ENCODE measurements at regions not wholly inside any gene's neighbourhood (a gene's known extent, or its start where the extent isn't known, plus 50 kb on each side); places are given as distances from the start of the nearest gene placed in this dataset. TPM values are rescaled to one million over a fixed set of nuclear protein-coding genes. Genes with fewer than 3 reads are reported as not detected.

DNA sequence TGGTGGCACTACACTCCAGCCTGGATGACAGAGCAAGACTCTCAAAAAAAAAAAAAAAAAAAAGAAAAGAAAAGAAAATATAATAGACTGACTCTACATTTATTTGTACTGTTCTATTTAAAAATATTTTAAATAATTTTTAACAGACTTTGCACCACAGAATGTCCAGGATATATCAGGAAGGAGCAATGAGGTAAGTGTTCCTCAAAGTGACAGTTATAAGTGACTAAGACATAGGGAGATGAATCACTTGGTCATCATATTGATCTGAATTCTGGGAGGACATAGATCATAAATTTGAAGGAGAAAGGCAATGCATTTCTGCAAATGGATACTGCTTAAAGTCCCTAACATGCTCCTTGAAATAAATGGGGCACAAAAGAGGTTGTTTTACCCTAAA is 221.5 kb downstream of the KCNC2 start:
- TF ChIP-seq, protein P1, sequence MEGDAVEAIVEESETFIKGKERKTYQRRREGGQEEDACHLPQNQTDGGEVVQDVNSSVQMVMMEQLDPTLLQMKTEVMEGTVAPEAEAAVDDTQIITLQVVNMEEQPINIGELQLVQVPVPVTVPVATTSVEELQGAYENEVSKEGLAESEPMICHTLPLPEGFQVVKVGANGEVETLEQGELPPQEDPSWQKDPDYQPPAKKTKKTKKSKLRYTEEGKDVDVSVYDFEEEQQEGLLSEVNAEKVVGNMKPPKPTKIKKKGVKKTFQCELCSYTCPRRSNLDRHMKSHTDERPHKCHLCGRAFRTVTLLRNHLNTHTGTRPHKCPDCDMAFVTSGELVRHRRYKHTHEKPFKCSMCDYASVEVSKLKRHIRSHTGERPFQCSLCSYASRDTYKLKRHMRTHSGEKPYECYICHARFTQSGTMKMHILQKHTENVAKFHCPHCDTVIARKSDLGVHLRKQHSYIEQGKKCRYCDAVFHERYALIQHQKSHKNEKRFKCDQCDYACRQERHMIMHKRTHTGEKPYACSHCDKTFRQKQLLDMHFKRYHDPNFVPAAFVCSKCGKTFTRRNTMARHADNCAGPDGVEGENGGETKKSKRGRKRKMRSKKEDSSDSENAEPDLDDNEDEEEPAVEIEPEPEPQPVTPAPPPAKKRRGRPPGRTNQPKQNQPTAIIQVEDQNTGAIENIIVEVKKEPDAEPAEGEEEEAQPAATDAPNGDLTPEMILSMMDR (IDR thresholded peaks at IDR 0.05; ENCODE audit: insufficient read depth, low read depth, low read length), result no peak
- ChIA-PET POLR2A (no interaction called here), CTCF (no interaction called here)
- no peaks in the 10 kb centered on the region for H3K36me3 ChIP-seq (ENCODE audit: control insufficient read depth, insufficient read depth, low read length)
- no peak for DNase-seq (ENCODE audit: low read depth)
- H3K27me3 ChIP-seq (ENCODE audit: control insufficient read depth, insufficient read depth, low read length), result no peaks in the 10 kb centered on the region
- no peak overlapping the region for H3K4me3 ChIP-seq (ENCODE audit: low read depth, low read length)

Small RNAs in the stretch of these regions (small RNA-seq; reads per million reads assigned to genes)
- gene AC123904.2 (ENCODE audit: insufficient read length, low read depth, low replicate concordance), result not detected

All from BJ (cell line).